Neuron (in vitro differentiated cells): ENCODE measurements at regions not wholly inside any gene's neighbourhood (a gene's known extent, or its start where the extent isn't known, plus 50 kb on each side); places are given as distances from the start of the nearest gene placed in this dataset.
"Not testable (repeated sequence)": the region's sequence is repeated elsewhere in the genome, so short reads cannot be mapped to it uniquely, and the experiment has no call there.

ENCODE experiments used
- H2AFZ ChIP-seq: one replicate; pipeline ENCODE4 v1.6.1; 2013; ENCODE audit warnings: low read depth, mild to moderate bottlenecking, inconsistent platforms, low read length, moderate library complexity
- H3K27me3 ChIP-seq: one replicate; pipeline ENCODE4 v1.6.1; 2013; ENCODE audit warnings: low read length; ENCODE audit not compliant: insufficient read depth
- H3K36me3 ChIP-seq: one replicate; pipeline ENCODE4 v1.6.1; 2013; ENCODE audit warnings: low read length; ENCODE audit not compliant: insufficient read depth
- H3K4me1 ChIP-seq: one replicate; pipeline ENCODE4 v1.6.1; 2013; ENCODE audit warnings: low read length; ENCODE audit not compliant: insufficient read depth
- H3K4me3 ChIP-seq: 2 replicates; pipeline ENCODE4 v1.5.1; 2013; ENCODE audit warnings: mild to moderate bottlenecking, low read length, moderate library complexity
- H3K9me3 ChIP-seq: one replicate; pipeline ENCODE4 v1.6.1; 2013; ENCODE audit warnings: low read length

GRCh38 chr17:13118311-13118710, 100.5 kb upstream of the ELAC2 start:
- Histone ChIP-seq H3K27me3 (no peaks in the 10 kb centered on the region), H3K9me3 (no peaks in the 10 kb centered on the region), H3K4me1 (no peaks in the 10 kb centered on the region), H3K36me3 (no peaks in the 10 kb centered on the region), H3K4me3 (no peak overlapping the region), H2AFZ (no peak overlapping the region)

GRCh38 chr17:13117616-13118015, 99.8 kb upstream of the ELAC2 start:
- Histone ChIP-seq H3K4me3 (no peak overlapping the region), H3K27me3 (no peaks in the 10 kb centered on the region), H2AFZ (no peak overlapping the region), H3K4me1 (no peaks in the 10 kb centered on the region), H3K9me3 (no peaks in the 10 kb centered on the region), H3K36me3 (no peaks in the 10 kb centered on the region)

- H3K9me3 ChIP-seq = no peaks in the 10 kb centered on the region
- H2AFZ ChIP-seq = no peak overlapping the region
- H3K36me3 ChIP-seq = no peaks in the 10 kb centered on the region
- H3K4me3 ChIP-seq = no peak overlapping the region
- no peaks in the 10 kb centered on the region for H3K4me1 ChIP-seq
- no peaks in the 10 kb centered on the region for H3K27me3 ChIP-seq
These were observed 96.8 kb upstream of the ELAC2 start for GRCh38 chr17:13114601-13115031.

GRCh38 chr17:13113821-13114525, 96.1 kb upstream of the ELAC2 start:
- no peaks in the 10 kb centered on the region for H3K36me3 ChIP-seq
- no peaks in the 10 kb centered on the region for H3K27me3 ChIP-seq
- no peak overlapping the region for H2AFZ ChIP-seq
- H3K4me3 ChIP-seq = no peak overlapping the region
- H3K4me1 ChIP-seq = no peaks in the 10 kb centered on the region
- H3K9me3 ChIP-seq = no peaks in the 10 kb centered on the region

GRCh38 chr17:13107676-13108235, 89.9 kb upstream of the ELAC2 start:
- H3K9me3 ChIP-seq = no peaks in the 10 kb centered on the region
- H3K36me3 ChIP-seq = no peaks in the 10 kb centered on the region
- H3K4me3 ChIP-seq = no peak overlapping the region
- H2AFZ ChIP-seq = no peak overlapping the region
- H3K4me1 ChIP-seq = no peaks in the 10 kb centered on the region
- no peaks in the 10 kb centered on the region for H3K27me3 ChIP-seq

DNA sequence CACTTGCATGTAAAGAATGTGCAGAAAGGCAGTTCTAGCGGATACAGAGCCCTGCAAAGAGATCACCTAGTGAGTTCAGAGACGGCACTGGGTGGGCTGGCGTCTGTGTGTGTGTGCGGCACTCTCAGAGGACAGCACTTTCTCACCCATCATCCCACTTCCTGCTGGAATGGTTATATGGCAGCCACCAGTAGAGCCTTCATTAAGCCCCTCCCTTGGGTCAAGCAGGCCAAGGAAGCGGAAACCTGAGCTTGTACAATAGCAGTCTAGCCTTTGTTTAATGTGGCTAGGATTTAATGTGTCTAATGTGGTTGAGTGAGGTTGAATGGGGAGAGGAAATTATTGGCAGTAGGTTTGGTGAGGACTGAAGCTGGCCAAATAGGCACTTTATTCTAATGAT, 88.3 kb upstream of the ELAC2 start:
- Histone ChIP-seq H3K4me3 (no peak overlapping the region), H3K36me3 (no peaks in the 10 kb centered on the region), H3K4me1 (no peaks in the 10 kb centered on the region), H3K9me3 (no peaks in the 10 kb centered on the region), H2AFZ (no peak overlapping the region), H3K27me3 (no peaks in the 10 kb centered on the region)

DNA sequence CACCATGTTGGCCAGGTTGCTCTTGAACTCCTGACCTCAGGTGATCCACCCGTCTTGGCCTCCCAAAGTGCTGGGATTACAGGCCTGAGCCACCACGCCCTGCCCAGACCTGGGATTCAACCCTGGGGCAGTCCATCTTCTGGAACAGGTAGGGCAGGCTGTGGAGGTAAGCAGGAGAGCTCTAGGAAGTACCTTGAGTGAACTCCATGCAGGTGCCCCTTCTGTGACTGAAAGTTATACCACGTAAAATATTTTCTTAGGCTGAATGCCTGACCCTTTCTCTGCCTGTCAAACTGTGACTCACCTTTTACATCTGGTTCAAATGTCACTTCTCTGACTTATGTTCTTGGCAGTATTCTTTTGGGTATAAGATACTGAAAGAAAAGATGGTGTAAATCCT, 86.7 kb upstream of the ELAC2 start:
- H3K27me3 ChIP-seq = no peaks in the 10 kb centered on the region
- H2AFZ ChIP-seq = no peak overlapping the region
- H3K4me3 ChIP-seq = no peak overlapping the region
- H3K9me3 ChIP-seq = peaks cover 2% of the 10 kb centered on the region
- H3K4me1 ChIP-seq = no peaks in the 10 kb centered on the region
- no peaks in the 10 kb centered on the region for H3K36me3 ChIP-seq

DNA sequence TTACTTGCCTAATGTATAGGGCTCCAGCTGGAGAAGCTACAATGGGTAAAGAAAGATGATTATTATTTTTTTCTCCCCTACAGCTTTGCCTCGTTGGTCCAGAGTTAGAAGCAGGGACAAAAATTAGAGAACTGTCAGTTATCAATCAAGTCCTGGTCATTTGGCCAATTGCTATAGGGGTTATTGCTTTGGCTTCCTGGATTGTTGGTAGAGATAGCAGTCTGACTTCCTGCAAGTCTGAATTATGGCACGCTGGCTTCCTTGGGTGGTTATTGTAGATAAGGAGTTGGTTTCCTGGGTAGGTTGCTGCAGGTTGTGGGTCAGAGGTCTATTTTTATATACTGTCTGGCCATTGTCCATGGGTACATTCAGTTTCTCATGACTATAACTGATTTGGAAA, 84.7 kb upstream of the ELAC2 start:
- no peak overlapping the region for H3K4me3 ChIP-seq
- no peaks in the 10 kb centered on the region for H3K36me3 ChIP-seq
- peaks cover 2% of the 10 kb centered on the region for H3K9me3 ChIP-seq
- H3K4me1 ChIP-seq = no peaks in the 10 kb centered on the region
- H3K27me3 ChIP-seq = no peaks in the 10 kb centered on the region
- H2AFZ ChIP-seq = no peak overlapping the region

- H3K4me3 ChIP-seq = no peak overlapping the region
- no peaks in the 10 kb centered on the region for H3K4me1 ChIP-seq
- H3K36me3 ChIP-seq = no peaks in the 10 kb centered on the region
- no peak overlapping the region for H2AFZ ChIP-seq
- no peaks in the 10 kb centered on the region for H3K27me3 ChIP-seq
- peaks cover 2% of the 10 kb centered on the region for H3K9me3 ChIP-seq
These were observed 82.1 kb upstream of the ELAC2 start for GRCh38 chr17:13099926-13100325.

GRCh38 chr17:13099089-13099735, 81.4 kb upstream of the ELAC2 start:
- Histone ChIP-seq H3K27me3 (no peaks in the 10 kb centered on the region), H3K4me3 (no peak overlapping the region)

GRCh38 chr17:13096291-13096690, 78.5 kb upstream of the ELAC2 start:
- H3K27me3 ChIP-seq = no peaks in the 10 kb centered on the region
- no peak overlapping the region for H3K4me3 ChIP-seq
- H3K9me3 ChIP-seq = peaks cover 2% of the 10 kb centered on the region
- H3K36me3 ChIP-seq = no peaks in the 10 kb centered on the region
- no peaks in the 10 kb centered on the region for H3K4me1 ChIP-seq
- H2AFZ ChIP-seq = no peak overlapping the region

More at GRCh38 chr17:13099089-13099735, 81.4 kb upstream of the ELAC2 start:
- Histone ChIP-seq H3K9me3 (peaks cover 2% of the 10 kb centered on the region), H3K4me1 (no peaks in the 10 kb centered on the region), H2AFZ (peak overlapping the region; percentile 8), H3K36me3 (no peaks in the 10 kb centered on the region)

- not testable (repeated sequence) for H3K4me3 ChIP-seq, H3K27me3 ChIP-seq, H3K36me3 ChIP-seq, H2AFZ ChIP-seq, H3K9me3 ChIP-seq, H3K4me1 ChIP-seq
These were observed 74.2 kb upstream of the ELAC2 start for GRCh38 chr17:13092010-13092409.

DNA sequence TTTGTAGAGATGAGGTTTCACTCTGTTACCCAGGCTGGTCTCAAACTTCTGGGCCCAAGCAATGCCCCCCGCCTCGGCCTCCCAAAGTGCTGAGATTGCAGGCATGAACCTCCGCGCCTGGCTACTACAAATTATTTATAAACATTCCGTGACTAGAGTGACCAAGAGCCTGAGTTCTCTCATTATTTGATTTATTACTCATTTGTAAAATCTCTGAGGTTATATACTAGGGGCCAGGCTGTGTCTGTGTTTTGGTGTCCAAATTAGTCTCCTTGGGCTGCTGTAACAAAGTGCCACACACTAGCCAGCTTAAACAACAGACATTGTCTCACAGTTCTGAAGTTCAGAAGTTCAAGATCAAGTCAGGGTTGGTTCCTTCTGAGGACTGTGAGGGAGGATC, 70.8 kb upstream of the ELAC2 start:
- H2AFZ ChIP-seq = no peak overlapping the region
- no peaks in the 10 kb centered on the region for H3K27me3 ChIP-seq
- no peaks in the 10 kb centered on the region for H3K36me3 ChIP-seq
- H3K4me3 ChIP-seq = no peak overlapping the region
- no peaks in the 10 kb centered on the region for H3K4me1 ChIP-seq
- no peaks in the 10 kb centered on the region for H3K9me3 ChIP-seq
